ENCODE measurements at regions not wholly inside any gene's neighbourhood (a gene's known extent, or its start where the extent isn't known, plus 50 kb on each side); places are given as distances from the start of the nearest gene placed in this dataset.

- TF ChIP-seq CTCF (IDR thresholded peaks at IDR 0.05; ENCODE audit: borderline replicate concordance, extremely low read depth, low read length, poor library complexity, severe bottlenecking) = no peak
- TF ChIP-seq EZH2 (IDR thresholded peaks at IDR 0.05; ENCODE audit: borderline replicate concordance, low read depth, low read length, severe bottlenecking) = no peak
Measured at GRCh38 chr13:50179977-50180376, 164.7 kb downstream of the KCNRG start.
